SK-N-MC (cell line): ENCODE measurements at regions not wholly inside any gene's neighbourhood (a gene's known extent, or its start where the extent isn't known, plus 50 kb on each side); places are given as distances from the start of the nearest gene placed in this dataset.

ENCODE experiments used
- DNase-seq: peaks from one replicate; pipeline ENCODE4 v3.0.0-alpha.2; 2011; ENCODE audit warnings: low read depth, low spot score
- H3K27ac ChIP-seq: fragments of 200-600 bp; sonication (generic); 2 replicates; pipeline ENCODE4 v1.5.1; 2016; ENCODE audit warnings: mixed run types
- H3K36me3 ChIP-seq: fragments of 200-600 bp; sonication (generic); 2 replicates; pipeline ENCODE4 v1.6.1; 2017; ENCODE audit warnings: antibody characterized with exemption, low read length, mixed read lengths; ENCODE audit not compliant: insufficient read depth
- H3K4me3 ChIP-seq: fragments of 200-600 bp; sonication (generic); 2 replicates; pipeline ENCODE4 v1.5.1; 2016
- H3K9ac ChIP-seq: fragments of 200-600 bp; sonication (generic); 2 replicates; pipeline ENCODE4 v1.8.0; 2017; ENCODE audit warnings: mixed run types, mixed read lengths; ENCODE audit not compliant: insufficient read length
- H3K9me3 ChIP-seq: fragments of 200-600 bp; sonication (generic); 2 replicates; pipeline ENCODE4 v1.6.1; 2017; ENCODE audit warnings: low read depth, mild to moderate bottlenecking, antibody characterized with exemption, low read length, moderate library complexity, mixed read lengths
- EZH2 ChIP-seq: fragments of 200-600 bp; sonication (generic); IDR thresholded peaks from one replicate; pipeline ENCODE4 v1.6.1; 2017; ENCODE audit warnings: antibody characterized with exemption
- FOXP2 ChIP-seq: optimal IDR thresholded peaks from 2 replicates; pipeline ENCODE3; 2011; ENCODE audit warnings: mild to moderate bottlenecking, moderate library complexity; ENCODE audit not compliant: insufficient read depth; ENCODE audit errors: extremely low read length, control extremely low read depth
- POLR2AphosphoS5 ChIP-seq: IDR thresholded peaks from 2 replicates; pipeline ENCODE4 v1.6.1; 2012; ENCODE audit warnings: mild to moderate bottlenecking, low read depth, low read length, borderline replicate concordance

DNA sequence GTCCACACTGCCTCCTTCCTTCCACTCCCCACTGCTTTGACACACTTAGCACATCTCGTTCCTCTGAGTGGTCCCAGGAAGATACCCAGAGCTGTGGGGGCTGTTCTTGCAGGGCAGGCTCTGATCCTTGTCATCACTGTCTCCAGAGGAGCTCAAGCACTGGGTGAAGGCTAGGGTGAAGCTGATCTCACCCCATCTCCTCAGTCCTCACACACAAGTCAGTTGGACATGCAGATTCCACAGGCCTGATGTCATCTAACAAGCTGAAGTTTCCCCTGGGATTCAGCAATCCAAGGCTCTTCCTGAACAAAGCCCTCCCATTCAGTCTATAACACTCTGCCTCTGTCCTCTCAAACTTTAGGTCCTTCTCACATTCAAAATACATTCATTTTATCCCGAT is 90.6 kb upstream of the RAB6C start:
- no peak for TF ChIP-seq EZH2
- no peak for TF ChIP-seq FOXP2
- TF ChIP-seq POLR2AphosphoS5: no peak
- no peaks in the 10 kb centered on the region for H3K9me3 ChIP-seq
- no peak for DNase-seq
- H3K4me3 ChIP-seq: no peak overlapping the region
- no peak overlapping the region for H3K27ac ChIP-seq
- no peak overlapping the region for H3K9ac ChIP-seq
- no peaks in the 10 kb centered on the region for H3K36me3 ChIP-seq

DNA sequence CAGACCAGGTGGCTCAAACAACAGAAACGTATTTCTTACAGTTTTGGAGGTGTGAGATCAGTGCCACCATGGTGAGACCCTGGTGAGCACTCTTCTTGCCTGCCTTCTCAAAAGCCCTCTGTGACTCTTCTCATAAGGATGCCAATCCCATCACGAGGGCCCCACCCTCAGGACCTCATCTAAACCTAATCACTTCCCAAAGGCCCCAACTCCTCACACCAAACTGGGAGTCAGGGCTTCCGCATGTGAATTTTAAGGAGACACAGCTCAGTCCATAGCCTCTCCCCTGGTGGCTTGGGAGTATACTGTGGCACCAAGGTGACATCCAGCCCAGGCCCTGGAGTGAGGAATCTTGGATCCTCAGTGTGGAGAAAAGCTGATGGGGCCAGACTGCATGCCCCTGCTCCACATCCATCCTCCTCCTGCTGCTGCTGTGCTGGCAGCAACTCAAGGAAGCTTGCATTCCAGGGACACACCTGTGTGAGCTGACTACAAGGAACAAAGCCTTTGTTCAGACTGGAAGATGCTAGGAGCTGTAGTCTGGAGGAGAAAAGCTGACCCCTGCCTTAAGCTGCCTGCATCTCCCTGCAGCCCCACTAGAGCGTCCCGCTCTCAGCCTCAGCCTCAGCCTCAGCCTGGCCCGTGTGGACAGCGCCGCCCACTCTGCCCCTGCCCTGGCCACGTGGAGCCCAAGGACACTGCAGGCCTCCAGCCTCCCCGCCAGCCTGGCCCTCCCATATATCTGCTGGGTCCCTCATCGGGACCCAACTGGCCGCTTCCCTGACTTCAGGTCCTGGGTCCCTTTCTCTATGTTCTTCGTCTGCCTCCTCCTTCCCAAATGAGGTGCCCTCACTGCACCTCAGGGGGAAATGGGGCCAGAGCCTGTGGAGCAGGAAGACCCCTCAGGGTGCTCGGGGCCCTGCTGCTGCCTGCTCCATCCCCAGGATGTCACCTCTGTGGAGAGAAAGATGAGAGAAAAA is 87.8 kb upstream of the RAB6C start:
- H3K36me3 ChIP-seq: no peaks in the 10 kb centered on the region
- no peak for DNase-seq
- H3K9ac ChIP-seq: no peak overlapping the region
- no peak overlapping the region for H3K27ac ChIP-seq
- TF ChIP-seq FOXP2: no peak
- TF ChIP-seq POLR2AphosphoS5: no peak
- no peak for TF ChIP-seq EZH2
- H3K4me3 ChIP-seq: no peak overlapping the region
- no peaks in the 10 kb centered on the region for H3K9me3 ChIP-seq

DNA sequence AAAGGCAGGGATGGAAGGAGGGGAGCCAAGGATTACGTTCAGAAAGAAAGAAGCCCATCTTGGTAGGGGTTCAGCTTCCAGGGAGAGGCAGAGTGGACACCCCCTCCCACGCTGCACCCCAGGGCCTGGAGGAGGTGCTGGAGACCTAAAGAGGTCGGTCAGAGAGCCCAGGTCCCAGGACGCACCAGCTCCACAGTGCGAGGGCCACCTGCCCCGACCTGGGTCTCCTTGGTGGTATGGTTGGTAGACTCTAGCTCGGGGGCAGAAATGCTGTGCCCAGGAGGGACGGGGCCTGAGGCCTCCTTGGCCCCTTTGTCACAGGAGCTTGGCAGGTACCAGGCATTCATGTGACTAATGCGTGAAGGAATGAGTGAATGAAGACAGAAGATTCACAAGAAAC is 87.1 kb upstream of the RAB6C start:
- Histone ChIP-seq H3K36me3 (no peaks in the 10 kb centered on the region), H3K4me3 (no peak overlapping the region), H3K9ac (no peak overlapping the region), H3K27ac (no peak overlapping the region), H3K9me3 (no peaks in the 10 kb centered on the region)
- no peak for DNase-seq
- TF ChIP-seq EZH2 (no peak), POLR2AphosphoS5 (no peak), FOXP2 (no peak)

DNA sequence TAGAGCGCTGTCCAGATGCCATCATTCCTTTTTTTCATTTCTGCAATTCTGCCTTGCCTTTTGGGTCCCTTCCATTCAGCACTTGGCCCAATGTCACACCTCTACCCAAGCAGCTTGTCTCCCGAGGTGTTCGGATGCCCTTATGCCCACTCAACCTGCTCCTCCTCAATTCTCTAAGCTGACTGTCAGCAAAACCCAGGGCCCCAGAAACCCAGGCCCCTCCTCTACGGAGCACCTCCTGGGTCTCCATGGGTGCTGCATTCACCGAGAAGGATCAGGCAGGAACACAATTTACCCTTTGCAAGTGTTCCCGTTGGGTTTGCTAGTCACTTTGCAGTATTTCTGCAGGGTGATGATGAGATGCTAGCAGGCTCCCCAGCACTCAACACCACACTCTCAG is 86.7 kb upstream of the RAB6C start:
- TF ChIP-seq EZH2 (no peak), FOXP2 (no peak), POLR2AphosphoS5 (no peak)
- Histone ChIP-seq H3K27ac (no peak overlapping the region), H3K9ac (no peak overlapping the region)

DNA sequence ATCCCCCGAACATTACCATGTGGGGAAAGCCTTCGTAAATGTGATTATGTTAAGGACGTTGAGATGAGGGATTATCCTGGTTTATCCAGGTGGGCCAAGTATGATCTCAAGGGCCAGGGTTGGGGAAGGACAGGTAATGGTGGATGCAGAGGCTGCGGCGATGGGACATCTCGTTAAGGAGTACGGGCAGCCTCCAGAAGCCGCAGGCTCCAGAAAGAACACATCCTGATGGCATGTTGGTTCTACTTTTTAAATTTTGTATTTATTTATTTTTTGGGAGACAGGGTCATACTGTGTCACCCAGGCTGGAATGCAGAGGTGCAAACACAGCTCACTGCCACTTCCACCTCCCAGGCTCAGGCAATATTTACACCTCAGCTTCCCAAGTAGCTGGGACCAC is 86.2 kb upstream of the RAB6C start:
- Histone ChIP-seq H3K27ac (no peak overlapping the region), H3K36me3 (no peaks in the 10 kb centered on the region), H3K9ac (no peak overlapping the region), H3K9me3 (no peaks in the 10 kb centered on the region), H3K4me3 (no peak overlapping the region)
- DNase-seq: no peak
- no peak for TF ChIP-seq POLR2AphosphoS5
- no peak for TF ChIP-seq FOXP2
- no peak for TF ChIP-seq EZH2

More for the DNA sequence above, 86.7 kb upstream of the RAB6C start:
- Histone ChIP-seq H3K36me3 (no peaks in the 10 kb centered on the region), H3K4me3 (no peak overlapping the region), H3K9me3 (no peaks in the 10 kb centered on the region)
- DNase-seq: no peak

DNA sequence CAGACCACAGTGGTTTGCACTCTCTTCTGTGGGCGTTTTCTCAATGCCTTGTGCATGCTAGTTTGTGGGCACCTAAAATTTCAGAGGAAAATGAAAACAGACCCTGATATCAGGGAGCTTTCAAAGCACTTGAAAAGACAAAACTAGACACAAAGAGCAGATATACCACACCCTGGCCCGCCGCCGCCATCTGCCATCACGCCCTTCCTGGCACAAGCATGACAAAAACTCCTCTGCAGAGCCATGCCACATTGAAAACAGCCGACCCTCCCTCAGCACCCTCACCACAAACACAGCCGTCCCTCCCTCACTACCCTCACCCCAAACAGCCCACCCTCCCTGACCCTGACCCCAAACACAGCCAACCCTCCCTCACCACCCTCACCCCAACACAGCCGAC is 84.8 kb upstream of the RAB6C start:
- TF ChIP-seq EZH2 (no peak), FOXP2 (no peak), POLR2AphosphoS5 (no peak)

DNA sequence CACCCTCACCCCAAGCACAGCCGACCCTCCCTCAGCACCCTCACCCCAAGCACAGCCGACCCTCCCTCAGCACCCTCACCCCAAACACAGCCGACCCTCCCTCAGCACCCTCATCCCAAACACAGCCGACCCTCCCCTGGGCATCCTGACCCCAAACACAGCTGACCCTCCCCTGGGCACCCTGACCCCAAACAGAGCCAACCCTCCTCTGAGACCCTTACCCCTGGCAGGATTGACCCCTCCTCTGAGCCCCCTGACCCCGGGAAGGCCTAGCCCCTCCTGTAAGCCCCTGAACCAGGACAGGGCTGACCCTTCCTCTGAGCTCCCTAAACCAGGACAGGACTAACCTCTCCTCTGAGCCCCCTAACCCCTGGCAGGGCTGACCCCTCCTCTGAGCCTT is 84.4 kb upstream of the RAB6C start:
- no peak for TF ChIP-seq EZH2
- no peak for TF ChIP-seq POLR2AphosphoS5
- no peak for TF ChIP-seq FOXP2
- H3K36me3 ChIP-seq: no peaks in the 10 kb centered on the region
- H3K9ac ChIP-seq: no peak overlapping the region
- H3K9me3 ChIP-seq: peaks cover 5% of the 10 kb centered on the region; the same call in 1 of the 2 replicates
- no peak overlapping the region for H3K27ac ChIP-seq
- no peak overlapping the region for H3K4me3 ChIP-seq
- DNase-seq: no peak

More for the DNA sequence above, 84.8 kb upstream of the RAB6C start:
- no peak overlapping the region for H3K9ac ChIP-seq
- no peaks in the 10 kb centered on the region for H3K36me3 ChIP-seq
- no peak overlapping the region for H3K4me3 ChIP-seq
- H3K27ac ChIP-seq: no peak overlapping the region
- DNase-seq: no peak
- peaks cover under 1% of the 10 kb centered on the region; the same call in 1 of the 2 replicates for H3K9me3 ChIP-seq

DNA sequence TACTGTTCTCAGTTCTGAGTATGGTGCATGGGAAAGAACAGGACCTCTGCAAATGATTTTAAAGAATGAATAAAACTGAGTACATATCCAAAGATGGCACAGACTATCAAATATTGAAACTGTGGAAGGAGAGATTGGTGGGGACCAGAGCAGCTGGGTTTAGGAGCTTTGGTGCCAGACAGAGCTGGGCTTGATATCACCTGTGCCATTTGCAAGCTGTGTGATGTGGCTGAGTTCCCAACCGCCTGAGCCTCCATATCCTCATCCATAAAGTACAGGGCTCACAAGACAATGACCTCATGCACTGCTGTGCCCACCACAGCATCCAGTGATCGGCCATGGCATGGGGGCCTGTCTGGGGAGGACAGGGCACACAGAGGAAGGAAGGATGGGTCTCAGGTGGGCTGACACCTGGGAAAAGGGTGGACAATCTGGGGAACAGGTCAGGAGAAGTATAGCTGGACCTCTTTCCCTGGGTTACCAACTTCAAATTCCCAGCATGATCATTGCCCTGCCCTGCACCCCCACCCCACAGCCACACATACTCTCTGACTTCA is 83.9 kb upstream of the RAB6C start:
- Histone ChIP-seq H3K36me3 (no peaks in the 10 kb centered on the region), H3K9me3 (peaks cover 5% of the 10 kb centered on the region; the same call in 1 of the 2 replicates), H3K9ac (no peak overlapping the region), H3K4me3 (no peak overlapping the region), H3K27ac (no peak overlapping the region)
- no peak for DNase-seq
- TF ChIP-seq FOXP2 (no peak), POLR2AphosphoS5 (no peak), EZH2 (no peak)
